AG04449 (cell line): ENCODE measurements at regions not wholly inside any gene's neighbourhood (a gene's known extent, or its start where the extent isn't known, plus 50 kb on each side); places are given as distances from the start of the nearest gene placed in this dataset.

Experiments
- CTCF ChIA-PET: fragments of 350-600 bp; formaldehyde crosslinking; extraction: SDS; loops from one replicate; lab custom pipeline; 2021; ENCODE audit warnings: antibody characterized with exemption; lab: Yijun Ruan, JAX
- POLR2A ChIA-PET: fragments of 400-600, 350-600 bp; formaldehyde crosslinking; extraction: SDS; loops from one replicate; lab custom pipeline; 2020; ENCODE audit warnings: antibody characterized with exemption, inconsistent platforms; lab: Yijun Ruan, JAX
- DNase-seq: peaks from one replicate; pipeline ENCODE4 v3.0.0-alpha.2; 2010; ENCODE audit warnings: low read depth, low spot score
- H3K4me3 ChIP-seq: 2 replicates; pipeline ENCODE4 v1.5.1; 2011; ENCODE audit warnings: low read depth, mild to moderate bottlenecking, control low read depth, low read length
- CTCF ChIP-seq: IDR thresholded peaks from one replicate; pipeline ENCODE4 v1.5.1; 2011; ENCODE audit warnings: mild to moderate bottlenecking, moderate library complexity, low read length, control low read depth, inconsistent platforms; ENCODE audit not compliant: insufficient read depth; ENCODE audit errors: missing control alignments

DNA sequence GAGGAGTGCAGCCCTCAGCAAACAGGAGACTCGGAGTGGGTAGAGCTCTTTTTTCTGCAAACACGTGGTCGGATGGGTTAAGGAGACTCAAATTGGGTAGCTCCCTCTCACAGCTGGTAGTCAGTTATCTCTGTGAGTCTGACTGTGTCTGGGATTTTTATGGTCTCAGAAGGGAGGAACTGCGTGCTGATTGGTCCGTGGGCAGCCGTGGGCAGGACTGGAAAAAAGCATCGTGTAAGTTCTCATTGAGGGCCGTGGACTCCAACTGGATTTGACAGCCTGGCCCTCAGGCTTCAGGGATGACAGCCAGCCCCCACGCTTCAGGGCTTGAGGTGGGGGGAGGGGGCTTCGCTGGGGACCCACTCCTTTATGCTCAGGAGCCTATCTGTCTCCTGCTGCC, 463.9 kb downstream of the EPHA3 start:
- POLR2A ChIA-PET, result no interaction called here
- DNase-seq, result no peak
- no peak for TF ChIP-seq CTCF
- H3K4me3 ChIP-seq, result no peak overlapping the region
- CTCF ChIA-PET, result interaction anchor here (0.6 kb wide), 1 partner anchor 14 kb away, joined by 3 read pairs; no protein-coding TSS in a partner anchor

DNA sequence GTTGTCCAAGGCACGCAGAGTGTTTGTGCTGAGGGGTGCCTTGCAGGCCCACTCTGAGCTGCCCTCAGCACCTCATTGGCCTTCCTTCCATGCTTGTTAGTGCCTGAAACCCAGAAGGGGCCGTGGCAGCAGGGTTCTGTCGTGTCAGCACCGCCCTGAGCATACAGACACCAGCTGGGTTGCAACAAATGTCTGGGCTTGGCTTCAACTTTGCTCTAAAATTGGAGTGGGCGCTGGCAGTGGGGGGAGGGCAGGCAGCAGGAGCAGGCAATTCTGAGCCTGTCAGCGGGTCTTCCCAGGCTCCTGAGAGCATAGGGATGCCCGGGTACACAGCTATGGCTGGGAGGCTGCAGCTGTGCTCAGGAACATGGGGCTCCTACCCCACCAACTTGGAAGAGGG, 464.3 kb downstream of the EPHA3 start:
- no peak for TF ChIP-seq CTCF
- ChIA-PET CTCF (no interaction called here), POLR2A (no interaction called here)
- no peak overlapping the region for H3K4me3 ChIP-seq
- DNase-seq, result no peak

DNA sequence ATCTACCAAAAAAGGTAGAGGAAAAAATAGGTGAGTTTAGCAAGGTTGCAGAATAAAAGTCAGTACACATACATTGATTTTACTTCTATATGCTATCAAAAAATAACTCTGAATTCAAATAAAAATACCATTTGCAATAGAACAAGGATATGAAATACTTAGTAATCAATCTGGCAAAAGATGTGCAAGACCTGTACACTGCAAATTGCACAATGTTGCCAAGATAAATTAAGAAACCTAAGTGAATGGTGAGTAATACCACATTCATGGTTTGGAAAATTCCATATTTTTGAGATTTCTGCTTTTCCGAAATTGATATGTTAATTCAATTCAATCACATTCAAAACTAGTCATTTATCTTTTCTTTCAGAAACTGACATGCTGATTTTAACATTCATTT, 464.8 kb downstream of the EPHA3 start:
- CTCF ChIA-PET, result no interaction called here
- no peak overlapping the region for H3K4me3 ChIP-seq
- no peak for DNase-seq
- TF ChIP-seq CTCF, result no peak
- POLR2A ChIA-PET, result no interaction called here

DNA sequence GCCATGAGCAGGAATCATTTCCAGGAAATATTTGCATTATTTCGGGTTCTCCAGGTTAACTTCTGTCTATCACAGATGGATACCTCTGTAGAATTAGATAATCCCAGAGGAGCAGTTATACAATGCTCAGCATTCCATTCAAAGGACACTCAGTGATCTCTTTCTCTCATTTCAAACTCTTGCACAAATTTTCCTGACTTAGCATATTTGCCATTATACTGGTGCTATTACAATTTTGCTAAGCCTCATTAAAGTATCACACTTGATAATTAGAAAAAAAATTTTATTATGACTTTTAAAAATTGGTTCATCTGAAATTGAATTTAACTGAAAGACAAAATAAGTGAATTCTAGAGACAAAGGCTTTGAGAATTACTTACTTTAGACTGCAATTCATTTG, 469.0 kb downstream of the EPHA3 start:
- DNase-seq, result no peak
- ChIA-PET POLR2A (no interaction called here), CTCF (no interaction called here)
- no peak for TF ChIP-seq CTCF
- H3K4me3 ChIP-seq, result no peak overlapping the region

GRCh38 chr3:89577637-89578530, 470.5 kb downstream of the EPHA3 start:
- TF ChIP-seq CTCF, result no peak
- ChIA-PET CTCF (no interaction called here), POLR2A (no interaction called here)
- H3K4me3 ChIP-seq, result no peak overlapping the region
- DNase-seq, result no peak

- ChIA-PET POLR2A (no interaction called here), CTCF (no interaction called here)
- H3K4me3 ChIP-seq, result no peak overlapping the region
- no peak for TF ChIP-seq CTCF
- DNase-seq, result no peak
Observed at GRCh38 chr3:89580859-89581258, 473.4 kb downstream of the EPHA3 start.
